AML-193 (cell line): ENCODE measurements at regions not wholly inside any gene's neighbourhood (a gene's known extent, or its start where the extent isn't known, plus 50 kb on each side); places are given as distances from the start of the nearest gene placed in this dataset.

Source experiments
- DNase-seq, 2 experiments: peaks; one replicate each; lab custom pipeline; 2025; lab: John Stamatoyannopoulos, UW

DNA sequence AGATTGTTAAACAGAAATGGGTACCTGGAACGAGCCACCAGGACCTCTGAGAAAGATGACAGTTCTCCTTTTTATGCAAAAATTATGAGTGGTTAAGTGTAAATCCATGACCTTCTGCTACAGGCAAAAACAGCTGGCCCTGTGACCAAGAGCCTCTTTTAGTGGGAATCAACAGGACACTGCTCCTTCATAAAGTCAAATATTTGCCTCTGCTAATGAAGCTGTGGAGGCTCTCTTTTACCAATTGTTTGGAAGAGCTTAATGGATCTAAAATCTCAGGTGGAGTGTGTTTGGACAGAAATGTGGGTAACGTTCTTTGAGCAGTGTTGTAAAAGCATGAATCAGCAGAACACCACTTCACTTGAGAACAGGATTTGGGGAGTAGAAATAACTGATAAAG lies 117.5 kb upstream of the PCSK2 start:
- DNase-seq, result no peak

DNA sequence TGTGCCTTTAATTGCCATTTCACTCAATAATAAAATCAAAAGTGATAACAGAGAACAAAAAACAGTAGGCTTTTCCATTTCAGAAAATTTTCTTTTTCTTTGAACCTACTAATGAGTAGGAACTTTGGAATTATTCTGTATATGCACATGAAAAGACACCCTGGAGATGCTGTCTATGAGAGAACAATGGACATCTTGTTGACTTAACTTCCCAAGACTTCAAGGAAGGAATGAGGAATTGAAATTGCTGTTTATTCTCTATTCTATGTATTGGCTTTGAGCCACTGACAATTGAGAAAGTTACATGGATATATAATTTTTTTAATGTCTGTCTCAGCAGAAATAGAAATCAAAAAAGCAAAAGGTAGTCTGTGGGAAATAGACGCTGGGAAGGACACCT lies 98.6 kb upstream of the PCSK2 start:
- DNase-seq, result no peak

DNA sequence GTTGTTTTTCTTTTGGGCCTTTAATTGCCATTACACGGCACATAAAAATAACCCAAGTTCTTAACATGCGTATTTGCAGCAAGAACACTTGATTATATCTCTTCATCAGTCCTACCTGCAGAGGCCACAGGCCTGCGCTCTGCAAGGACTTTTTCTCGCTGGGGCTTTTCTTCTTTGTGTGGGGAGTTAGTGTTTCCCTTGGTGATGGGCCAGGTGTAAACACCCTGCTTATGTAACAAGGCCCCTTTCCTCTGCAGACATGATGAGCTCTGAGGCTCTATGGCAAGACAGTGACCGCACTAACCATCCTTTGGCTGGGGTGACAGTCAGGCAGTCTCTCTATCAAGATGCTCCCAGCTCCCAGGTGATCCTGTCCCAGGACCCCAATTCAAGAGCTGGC lies 97.8 kb upstream of the PCSK2 start:
- no peak for DNase-seq

DNA sequence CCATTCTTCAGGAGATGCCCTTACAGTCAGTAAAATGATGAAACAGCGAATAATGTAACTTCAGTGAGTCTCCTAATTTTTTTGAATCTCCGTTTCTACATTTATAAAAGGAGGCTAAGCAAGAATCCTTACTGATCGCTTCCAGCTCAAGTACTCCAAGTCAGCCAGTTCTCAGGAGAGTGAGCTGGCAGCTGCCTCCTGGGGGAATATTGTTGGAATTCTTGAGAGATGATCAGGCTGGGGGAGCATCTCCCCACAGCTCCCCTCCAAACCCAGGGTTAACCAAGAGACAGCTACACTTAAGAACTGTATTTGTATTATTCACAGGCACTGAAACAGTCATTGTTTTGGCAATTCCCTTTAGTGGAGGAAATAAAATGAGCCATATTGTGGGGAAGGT lies 89.1 kb upstream of the PCSK2 start:
- no peak for DNase-seq

DNA sequence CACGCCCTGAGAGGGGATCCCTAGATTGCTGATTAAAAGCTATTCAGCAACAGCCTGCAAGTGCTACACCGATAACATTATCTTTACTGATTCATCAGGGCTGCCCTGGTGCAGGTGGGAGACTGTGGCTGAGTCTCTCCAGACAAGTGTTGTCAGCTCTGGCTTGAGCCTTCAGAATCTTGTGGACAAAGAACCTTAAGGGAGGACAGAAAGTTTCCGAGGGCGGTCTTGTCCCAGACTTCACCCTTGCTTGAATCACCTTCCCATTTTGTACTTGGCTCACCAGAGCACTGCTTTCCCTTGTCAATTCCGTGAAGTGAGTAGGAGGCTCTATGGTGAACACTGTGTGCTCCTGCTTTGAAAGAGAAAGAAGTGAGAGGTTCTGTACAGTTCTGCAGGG lies 88.6 kb upstream of the PCSK2 start:
- DNase-seq, result no peak

DNA sequence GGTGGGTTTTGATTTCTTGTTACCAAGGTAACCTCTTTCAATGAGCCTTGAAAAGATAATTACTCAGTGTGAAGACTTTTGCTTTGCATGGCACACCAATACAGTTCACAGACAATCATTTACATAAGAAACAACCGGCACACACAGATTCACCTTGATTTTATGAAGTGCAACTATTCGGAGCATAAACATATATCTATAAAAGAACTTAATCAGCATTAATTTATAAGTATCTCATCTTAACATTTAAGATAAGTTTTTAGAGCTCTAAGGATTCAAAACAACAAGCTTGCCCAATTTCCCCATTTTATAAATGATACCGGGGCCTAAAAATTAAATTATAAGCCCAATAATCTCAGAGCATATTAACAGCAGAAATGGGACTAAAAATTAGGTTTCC lies 85.9 kb upstream of the PCSK2 start:
- DNase-seq, result no peak

DNA sequence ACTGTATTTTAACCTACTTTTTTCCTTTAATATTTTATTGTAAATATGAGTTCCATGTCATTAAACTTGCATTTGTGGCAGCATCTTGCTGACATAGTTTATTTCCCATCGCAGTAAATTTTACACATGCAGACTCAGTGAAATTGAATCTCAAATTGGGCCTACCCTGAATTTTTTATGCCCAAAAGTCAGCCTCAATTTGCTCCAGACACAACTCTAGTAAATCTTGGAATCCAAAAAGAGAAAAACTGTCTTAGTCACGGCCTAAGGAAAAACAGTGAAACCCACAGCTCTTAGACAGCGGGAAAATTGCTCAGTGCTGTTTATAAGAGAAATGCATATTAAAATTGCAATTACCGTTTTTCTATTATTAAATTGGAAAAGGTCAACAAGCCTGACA lies 85.3 kb upstream of the PCSK2 start:
- no peak for DNase-seq

DNA sequence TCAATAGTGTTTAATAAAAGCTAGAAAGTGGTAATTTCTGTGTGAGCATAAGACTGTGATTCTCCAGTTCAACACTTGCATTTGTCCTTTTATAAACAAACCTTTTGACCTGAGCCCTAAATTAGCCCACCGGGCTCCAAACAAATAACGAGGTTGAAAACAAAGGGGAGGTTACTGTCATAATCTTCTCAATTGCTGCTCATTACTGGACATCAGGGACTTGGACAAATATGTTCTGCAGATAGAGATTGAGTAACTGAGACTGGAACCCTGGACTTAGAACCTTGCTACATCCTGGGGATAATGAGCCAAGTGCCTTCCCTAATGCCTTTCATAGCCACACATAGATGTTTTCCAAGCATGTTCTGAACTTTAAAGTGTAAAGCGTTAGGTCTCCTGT lies 84.2 kb upstream of the PCSK2 start:
- no peak for DNase-seq

DNA sequence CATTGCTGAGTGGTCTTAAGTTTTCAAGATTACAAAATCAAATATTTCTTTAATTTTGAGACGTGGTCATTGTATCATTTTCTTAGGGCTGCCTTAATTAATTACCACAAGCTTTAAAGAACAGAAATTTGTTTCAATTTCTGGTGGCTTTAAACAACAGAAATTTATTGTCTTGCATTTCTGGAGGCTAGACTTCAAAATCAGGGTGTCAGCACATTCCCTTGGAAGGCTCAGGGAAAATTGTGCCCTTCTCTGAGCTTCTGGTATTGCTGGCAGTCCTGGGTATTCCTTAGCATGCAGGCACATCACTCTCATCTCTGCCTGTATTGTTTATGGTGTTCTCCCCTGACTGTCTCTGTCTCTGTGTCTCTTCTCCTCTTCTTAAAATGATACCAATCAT lies 76.0 kb upstream of the PCSK2 start:
- no peak for DNase-seq

DNA sequence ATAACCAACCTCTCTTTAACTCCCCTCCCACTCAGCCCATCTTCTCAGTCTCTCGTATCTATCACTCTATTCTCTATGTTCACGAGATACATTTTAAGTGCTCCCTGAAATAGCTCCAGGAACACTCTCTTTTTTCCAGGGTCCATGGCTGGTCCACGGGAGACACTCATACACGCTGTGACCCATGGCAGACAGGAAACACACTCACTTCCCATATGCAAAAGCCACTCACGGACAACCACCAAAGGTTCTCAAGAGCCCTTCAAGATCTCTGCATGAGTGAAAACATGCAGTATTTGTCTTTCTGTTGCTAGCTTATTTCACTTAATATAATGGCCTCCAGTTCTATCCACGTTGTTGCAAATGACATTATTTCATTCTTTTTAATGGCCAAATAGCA lies 71.4 kb upstream of the PCSK2 start:
- DNase-seq, result no peak

DNA sequence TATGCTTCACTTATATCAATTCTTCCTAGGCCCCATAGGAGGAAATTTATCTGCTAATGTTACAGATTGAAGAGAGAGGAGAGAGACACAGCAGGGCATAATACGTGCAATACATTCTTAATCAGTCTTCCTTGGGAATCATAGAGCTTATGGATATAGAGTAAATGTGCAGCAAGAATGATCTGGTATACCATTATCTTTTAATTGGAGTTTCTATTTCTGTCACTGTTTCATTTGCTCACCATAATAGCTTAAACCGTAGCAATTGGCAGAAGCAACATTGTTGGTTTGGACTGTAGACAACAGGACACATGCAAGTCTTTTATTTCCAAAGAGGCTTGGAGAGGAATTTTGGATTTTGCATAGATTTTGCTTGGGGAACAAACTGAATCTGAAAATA lies 68.1 kb upstream of the PCSK2 start:
- DNase-seq, result no peak

DNA sequence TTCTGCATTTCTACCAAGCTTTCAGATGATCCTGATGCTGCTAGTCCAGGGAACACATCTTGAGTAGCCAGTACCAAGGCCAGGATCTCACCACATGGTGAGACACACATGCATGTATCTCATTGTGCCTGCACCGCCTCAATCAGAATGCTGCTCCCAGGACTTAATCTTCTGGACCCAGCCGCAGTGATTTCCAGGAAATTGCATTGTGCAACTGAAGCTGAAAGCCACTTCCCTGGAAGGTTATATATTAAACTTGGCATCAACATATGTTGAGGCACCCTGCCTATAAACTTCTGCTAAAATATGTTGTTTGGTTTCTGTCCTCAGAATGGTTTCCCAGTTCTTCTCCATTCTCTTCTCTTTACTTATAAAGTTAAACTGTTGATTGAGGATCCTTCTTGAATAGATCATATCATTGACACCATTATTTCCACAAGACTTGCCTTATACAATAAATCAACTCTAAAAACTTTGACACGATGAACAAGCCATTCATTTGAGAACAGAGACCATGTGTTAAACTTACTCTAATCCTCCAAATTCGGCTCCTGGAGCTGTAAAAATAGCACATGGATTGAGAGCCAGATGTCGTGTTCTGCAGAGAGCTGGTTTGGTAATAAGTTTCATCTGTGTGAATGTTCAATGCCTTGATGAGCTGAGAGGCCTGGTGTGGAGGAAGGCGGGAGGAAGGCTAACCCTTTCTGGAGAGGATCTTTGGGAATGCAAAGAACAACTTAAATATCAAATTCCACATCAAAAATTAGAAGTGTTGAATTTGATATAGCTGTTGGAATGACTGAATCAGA lies 65.0 kb upstream of the PCSK2 start:
- no peak for DNase-seq

DNA sequence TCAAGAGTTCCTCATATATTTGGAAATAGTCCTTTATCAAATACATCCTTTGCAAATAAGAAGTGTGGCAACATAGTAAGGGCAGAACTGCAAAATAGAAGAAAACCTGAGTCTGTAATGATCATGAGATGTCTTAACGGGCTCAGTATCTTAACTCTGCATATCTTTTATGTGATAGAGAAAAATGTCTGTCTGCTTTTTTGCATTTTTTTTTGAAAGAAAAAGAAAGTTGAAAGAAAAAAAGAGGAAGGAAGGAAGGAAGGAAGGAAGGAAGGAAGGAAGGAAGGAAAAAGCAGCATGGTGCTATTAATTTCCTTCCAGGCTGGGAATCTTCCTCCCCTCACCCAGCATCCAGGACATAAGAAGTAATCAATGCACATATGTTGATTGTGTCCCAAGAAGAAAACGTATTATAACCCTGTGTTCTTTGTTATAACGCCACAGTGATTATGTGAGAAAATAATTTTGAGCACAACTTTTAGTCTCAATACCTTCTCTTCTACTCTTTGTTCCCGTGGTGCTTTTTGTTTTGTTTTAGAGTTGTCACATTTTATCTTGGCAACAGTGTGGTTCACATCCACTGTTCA lies 58.7 kb upstream of the PCSK2 start:
- no peak for DNase-seq

DNA sequence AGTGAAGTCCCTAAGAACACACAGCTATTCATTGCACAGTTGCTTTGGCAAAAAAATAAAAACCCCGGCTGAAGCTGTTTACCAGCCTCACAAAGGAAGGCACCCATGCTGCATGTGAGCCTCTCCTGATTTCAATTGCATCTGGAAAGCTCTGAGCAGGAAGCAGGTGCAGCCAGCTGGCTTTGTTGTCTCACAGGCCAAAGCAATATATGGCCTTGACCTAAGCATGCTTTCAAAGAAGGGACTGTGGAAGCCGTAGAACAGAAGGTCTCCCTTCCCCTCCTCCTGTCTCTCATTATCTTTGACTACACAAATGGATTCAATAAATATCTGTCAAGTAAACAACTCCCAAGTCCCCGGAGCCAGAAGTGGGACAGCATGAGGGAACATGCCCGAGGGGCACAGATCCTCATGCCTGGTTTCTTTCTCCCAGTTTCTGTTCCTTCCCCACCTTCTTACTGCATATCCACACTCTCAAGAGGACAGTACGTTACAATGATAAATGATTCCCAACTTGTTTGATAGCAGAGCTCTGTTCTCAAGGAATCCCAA lies 57.2 kb upstream of the PCSK2 start:
- DNase-seq, result no peak

DNA sequence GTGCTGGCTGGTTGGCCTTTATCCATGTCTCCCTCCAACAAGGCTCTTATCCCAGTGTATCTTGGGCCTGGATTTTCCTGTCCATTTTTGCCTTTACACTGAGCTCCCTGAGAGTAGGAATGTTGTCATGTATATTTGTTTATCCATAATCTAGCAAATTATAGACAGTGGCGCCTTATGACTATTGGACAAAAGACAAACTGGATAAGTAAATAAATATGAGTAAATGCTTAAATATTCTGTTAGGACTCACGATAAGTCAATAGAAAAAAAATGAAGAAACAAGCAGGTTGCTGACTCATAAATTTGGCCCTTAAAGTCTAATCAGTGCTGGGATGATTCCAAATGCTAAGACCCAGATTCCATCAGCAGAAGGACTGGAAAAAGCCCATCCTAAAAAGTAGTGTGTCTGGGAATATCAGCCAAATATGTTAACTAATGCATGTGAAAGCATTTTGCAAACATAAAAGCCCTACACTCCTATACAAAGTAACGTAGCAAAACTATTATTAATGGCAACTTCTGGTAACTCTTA lies 55.0 kb upstream of the PCSK2 start:
- DNase-seq, result no peak

DNA sequence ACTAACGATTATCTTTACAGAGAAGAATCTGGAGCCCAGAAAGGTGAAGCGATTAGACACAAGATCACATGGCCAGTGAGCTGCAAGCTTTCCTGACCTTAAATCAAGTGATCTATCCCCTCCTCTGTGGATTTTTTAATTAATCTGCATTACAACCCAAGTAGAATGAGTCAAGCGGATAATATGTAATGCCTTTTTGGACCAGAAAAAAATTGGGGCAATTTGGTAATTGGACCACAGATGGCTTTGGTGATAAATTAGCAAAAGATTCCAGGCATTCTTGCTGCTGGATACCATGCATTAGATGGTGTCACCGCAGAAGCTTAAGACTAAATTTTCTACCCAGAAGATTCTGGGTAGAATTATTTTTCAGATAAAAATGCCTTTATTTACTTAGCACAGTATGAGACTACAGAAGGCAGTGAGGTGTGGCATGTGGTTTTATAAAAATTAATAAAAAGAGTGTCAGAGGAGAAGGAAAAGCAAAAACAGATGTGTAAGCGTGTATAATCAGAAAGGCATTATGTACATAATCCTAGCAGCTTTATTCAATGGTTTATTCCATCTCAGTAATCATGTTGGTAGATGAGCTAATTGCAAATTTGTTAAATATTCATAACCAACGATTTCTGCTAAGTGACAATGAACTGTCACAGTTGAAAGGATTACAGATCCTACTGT lies 53.9 kb upstream of the PCSK2 start:
- DNase-seq, result no peak
